SH-SY5Y (cell line): ENCODE measurements at regions not wholly inside any gene's neighbourhood (a gene's known extent, or its start where the extent isn't known, plus 50 kb on each side); places are given as distances from the start of the nearest gene placed in this dataset.

ENCODE experiments used
- GATA2 ChIP-seq: IDR thresholded peaks from 2 replicates; pipeline ENCODE4 v1.6.1; 2011; ENCODE audit warnings: mild to moderate bottlenecking, low read depth, low read length
- GATA3 ChIP-seq: IDR thresholded peaks from 2 replicates; pipeline ENCODE4 v1.6.1; 2011; ENCODE audit warnings: low read depth, mild to moderate bottlenecking, low read length, moderate library complexity

GRCh38 chr4:164648849-164649212, 105.1 kb upstream of the SMIM31 start:
- TF ChIP-seq GATA3 (no peak), GATA2 (no peak)

- TF ChIP-seq GATA3 (no peak), GATA2 (no peak)
Observed at GRCh38 chr4:164659765-164660164, 94.2 kb upstream of the SMIM31 start.

- TF ChIP-seq GATA3 (no peak), GATA2 (no peak)
Observed at GRCh38 chr4:164683040-164683439, 70.9 kb upstream of the SMIM31 start.

- TF ChIP-seq GATA2 (no peak), GATA3 (no peak)
Observed at GRCh38 chr4:164695650-164696049, 58.3 kb upstream of the SMIM31 start.

GRCh38 chr4:164700471-164700870, 53.5 kb upstream of the SMIM31 start:
- TF ChIP-seq GATA3 (no peak), GATA2 (no peak)

- TF ChIP-seq GATA3 (no peak), GATA2 (no peak)
Observed at GRCh38 chr4:164701665-164702064, 52.3 kb upstream of the SMIM31 start.
